ENCODE measurements at regions not wholly inside any gene's neighbourhood (a gene's known extent, or its start where the extent isn't known, plus 50 kb on each side); places are given as distances from the start of the nearest gene placed in this dataset.

- DNase-seq (no peak), ATAC-seq (replicated peaks in 1 of 2) (no peak)
- Mint-ChIP-seq H3K36me3 (ENCODE audit: insufficient read depth in 2 of 2) (no peaks in the 10 kb centered on the region), H3K27ac (no peak overlapping the region), H3K4me3 (no peak overlapping the region), H3K27me3 (ENCODE audit: low read depth) (peaks cover 11% of the 10 kb centered on the region), H3K4me1 (ENCODE audit: low read depth) (no peaks in the 10 kb centered on the region), H3K9me3 (no peaks in the 10 kb centered on the region)
Measured at GRCh38 chr11:93084727-93085505, 112.9 kb downstream of the SLC36A4 start.

- Mint-ChIP-seq H3K27ac (no peak overlapping the region), H3K4me3 (no peak overlapping the region), H3K36me3 (ENCODE audit: insufficient read depth in 2 of 2) (no peaks in the 10 kb centered on the region), H3K27me3 (ENCODE audit: low read depth) (peaks cover 2% of the 10 kb centered on the region), H3K9me3 (peaks cover 0 to 2% of the 10 kb centered on the region in 2 donors), H3K4me1 (ENCODE audit: low read depth) (no peaks in the 10 kb centered on the region)
- ATAC-seq (replicated peaks in 1 of 2) (no peak), DNase-seq (no peak)
Measured at GRCh38 chr11:93089474-93090102, 108.2 kb downstream of the SLC36A4 start.

All from activated T-cell treated with anti-CD3 and anti-CD28 coated beads, Interleukin-2, amount 50 U/mL, for 72 hours (primary cell).